HepG2 (cell line): ENCODE measurements at regions not wholly inside any gene's neighbourhood (a gene's known extent, or its start where the extent isn't known, plus 50 kb on each side); places are given as distances from the start of the nearest gene placed in this dataset.
A peak's percentile ranks its signal among the peaks of the same experiment; 100 is the strongest.

Experiments
- EED ChIP-seq: sonication (generic); formaldehyde crosslinking; IDR thresholded peaks from 2 replicates; pipeline ENCODE4 v1.5.0; 2020; ENCODE audit warnings: mild to moderate bottlenecking, missing genetic modification reagents
- FOXC1 ChIP-seq: sonication (generic); formaldehyde crosslinking; IDR thresholded peaks from 2 replicates; pipeline ENCODE4 v1.8.0; 2022; ENCODE audit warnings: mild to moderate bottlenecking, missing genetic modification reagents, borderline replicate concordance
- FOXP1 ChIP-seq, 2 experiments: fragments of 450-650 bp in 1 of 2; IDR thresholded peaks; 2 replicates each; pipeline ENCODE4 v1.6.1; 2017 to 2018; ENCODE audit warnings: antibody characterized with exemption in 1 of 2
- GATAD1 ChIP-seq: IDR thresholded peaks from 2 replicates; pipeline ENCODE4 v1.6.1; 2016; ENCODE audit warnings: missing genetic modification reagents, missing compliant biosample characterization
- IRF2 ChIP-seq: IDR thresholded peaks from 2 replicates; pipeline ENCODE4 v1.6.1; 2018; ENCODE audit warnings: missing genetic modification reagents, missing compliant biosample characterization
- ISX ChIP-seq: sonication (generic); formaldehyde crosslinking; conservative IDR thresholded peaks from 2 replicates; pipeline ENCODE4 v1.5.0; 2020; ENCODE audit warnings: missing genetic modification reagents
- KLF13 ChIP-seq: sonication (generic); formaldehyde crosslinking; IDR thresholded peaks from 2 replicates; pipeline ENCODE4 v1.4.0; 2020; ENCODE audit warnings: mild to moderate bottlenecking, missing genetic modification reagents
- KLF16 ChIP-seq, 2 experiments: sonication (generic) in 1 of 2; formaldehyde crosslinking in 1 of 2; IDR thresholded peaks; 2 replicates each; pipeline versions ENCODE4 v1.6.1 to v1.8.0; 2016 to 2023; ENCODE audit warnings: missing genetic modification reagents in 2 of 2, missing compliant biosample characterization in 1 of 2
- MLX ChIP-seq: IDR thresholded peaks from 2 replicates; pipeline ENCODE4 v1.6.1; 2016
- MTF1 ChIP-seq: sonication (generic); formaldehyde crosslinking; IDR thresholded peaks from 2 replicates; pipeline ENCODE4 v1.5.0; 2020; ENCODE audit warnings: missing genetic modification reagents
- RBFOX2 ChIP-seq: fragments of 200-400 bp; formaldehyde crosslinking; IDR thresholded peaks from 2 replicates; pipeline ENCODE4 v1.6.1; 2017; ENCODE audit warnings: low read depth, mild to moderate bottlenecking, low read length
- RFX3 ChIP-seq: IDR thresholded peaks from 2 replicates; pipeline ENCODE4 v1.6.1; 2016; ENCODE audit warnings: missing biosample characterization, missing genetic modification reagents
- TEAD2 ChIP-seq: sonication (generic); formaldehyde crosslinking; IDR thresholded peaks from 2 replicates; pipeline ENCODE4 v1.9.0; 2021; ENCODE audit warnings: missing genetic modification reagents
- TRIM22 ChIP-seq: fragments of 450-650 bp; IDR thresholded peaks from 2 replicates; pipeline ENCODE4 v1.6.1; 2017
- XBP1 ChIP-seq: sonication (generic); formaldehyde crosslinking; IDR thresholded peaks from 2 replicates; pipeline ENCODE4 v1.5.0; 2020; ENCODE audit warnings: missing genetic modification reagents
- ZBTB14 ChIP-seq: sonication (generic); formaldehyde crosslinking; IDR thresholded peaks from 2 replicates; pipeline ENCODE4 v1.4.0; 2020; ENCODE audit warnings: missing genetic modification reagents
- ZFP36 ChIP-seq: fragments of 150-350 bp; IDR thresholded peaks from 2 replicates; pipeline ENCODE4 v1.6.1; 2018; ENCODE audit warnings: borderline replicate concordance, low read length, low read depth; ENCODE audit not compliant: partially characterized antibody
- ZFX ChIP-seq: sonication (generic); formaldehyde crosslinking; IDR thresholded peaks from 2 replicates; pipeline ENCODE4 v1.4.0; 2020; ENCODE audit warnings: mild to moderate bottlenecking, low read depth, missing genetic modification reagents, moderate library complexity
- ZNF160 ChIP-seq: sonication (generic); formaldehyde crosslinking; IDR thresholded peaks from 2 replicates; pipeline ENCODE4 v1.8.0; 2022; ENCODE audit warnings: mild to moderate bottlenecking, inconsistent platforms, missing genetic modification reagents
- ZNF264 ChIP-seq: sonication (generic); formaldehyde crosslinking; IDR thresholded peaks from 2 replicates; pipeline ENCODE4 v1.4.0; 2020; ENCODE audit warnings: missing genetic modification reagents
- ZNF292 ChIP-seq: sonication (generic); formaldehyde crosslinking; IDR thresholded peaks from 2 replicates; pipeline ENCODE4 v1.8.1; 2022; ENCODE audit warnings: mild to moderate bottlenecking, low read depth, missing genetic modification reagents, borderline replicate concordance
- ZNF343 ChIP-seq: sonication (generic); formaldehyde crosslinking; IDR thresholded peaks from 2 replicates; pipeline ENCODE4 v1.4.0; 2020; ENCODE audit warnings: mild to moderate bottlenecking, missing genetic modification reagents
- ZNF547 ChIP-seq: sonication (generic); formaldehyde crosslinking; IDR thresholded peaks from 2 replicates; pipeline ENCODE4 v1.5.1; 2020; ENCODE audit warnings: mild to moderate bottlenecking, missing genetic modification reagents
- ZNF556 ChIP-seq: sonication (generic); formaldehyde crosslinking; IDR thresholded peaks from 2 replicates; pipeline ENCODE4 v1.4.0; 2020; ENCODE audit warnings: mild to moderate bottlenecking, missing genetic modification reagents, borderline replicate concordance
- ZNF567 ChIP-seq: sonication (generic); formaldehyde crosslinking; IDR thresholded peaks from 2 replicates; pipeline ENCODE4 v1.8.1; 2023; ENCODE audit warnings: mild to moderate bottlenecking, missing genetic modification reagents, borderline replicate concordance
- ZNF616 ChIP-seq: sonication (generic); formaldehyde crosslinking; IDR thresholded peaks from 2 replicates; pipeline ENCODE4 v1.5.0; 2020; ENCODE audit warnings: low read depth, mild to moderate bottlenecking, missing genetic modification reagents
- ZNF772 ChIP-seq: sonication (generic); formaldehyde crosslinking; IDR thresholded peaks from 2 replicates; pipeline ENCODE4 v1.5.0; 2020; ENCODE audit warnings: mild to moderate bottlenecking, missing genetic modification reagents
- ZNF879 ChIP-seq: sonication (generic); formaldehyde crosslinking; IDR thresholded peaks from 2 replicates; pipeline ENCODE4 v1.8.1; 2023; ENCODE audit warnings: missing genetic modification reagents
- ZSCAN25 ChIP-seq: sonication (generic); formaldehyde crosslinking; IDR thresholded peaks from 2 replicates; pipeline ENCODE4 v1.8.0; 2022; ENCODE audit warnings: mild to moderate bottlenecking, missing genetic modification reagents
- ZUFSP ChIP-seq: sonication (generic); formaldehyde crosslinking; IDR thresholded peaks from 2 replicates; pipeline ENCODE4 v1.9.0; 2021; ENCODE audit warnings: missing genetic modification reagents, mild to moderate bottlenecking, borderline replicate concordance

GRCh38 chr4:114287079-114287696, 307.7 kb upstream of the ARSJ start (continued):
- TF ChIP-seq ZNF160 (CRISPR knock-in tag) (no peak), FOXC1 (no peak), ISX (CRISPR knock-in tag) (no peak), IRF2 (CRISPR knock-in tag) (peak; percentile 18; the same call in 1 of the 2 replicates), ZSCAN25 (peak; percentile 17; the same call in 1 of the 2 replicates), ZNF547 (CRISPR knock-in tag) (no peak), KLF16 (CRISPR knock-in tag; IDR thresholded peaks at IDR 0.05) (no peak), TEAD2 (CRISPR knock-in tag) (no peak), TRIM22 (no peak), ZUFSP (CRISPR knock-in tag) (no peak), ZFP36 (no peak), MTF1 (CRISPR knock-in tag) (no peak), ZNF343 (no peak), XBP1 (CRISPR knock-in tag) (no peak), ZNF264 (no peak), ZNF556 (CRISPR knock-in tag) (no peak), ZNF616 (no peak), RBFOX2 (no peak), ZNF879 (CRISPR knock-in tag) (no peak), ZFX (CRISPR knock-in tag) (peak; percentile 74), MLX (CRISPR knock-in tag) (no peak), FOXP1 (IDR thresholded peaks at IDR 0.05) (no peak), FOXP1 (CRISPR knock-in tag; IDR thresholded peaks at IDR 0.05) (peak; percentile 75), ZNF772 (CRISPR knock-in tag) (no peak), ZNF567 (CRISPR knock-in tag) (no peak), ZNF292 (CRISPR knock-in tag) (peak; percentile 81; the same call in 1 of the 2 replicates), RFX3 (CRISPR knock-in tag) (no peak), EED (CRISPR knock-in tag) (no peak), KLF13 (CRISPR knock-in tag) (no peak), GATAD1 (no peak), ZBTB14 (CRISPR knock-in tag) (no peak)
